Common myeloid progenitor, CD34-positive (primary cell): ENCODE measurements at regions not wholly inside any gene's neighbourhood (a gene's known extent, or its start where the extent isn't known, plus 50 kb on each side); places are given as distances from the start of the nearest gene placed in this dataset.

Source experiments
- CTCF ChIA-PET: fragments of 350-600 bp; sonication (Branson Sonifier 250); formaldehyde crosslinking; loops from one replicate; lab custom pipeline; 2021; ENCODE audit warnings: antibody characterized with exemption; lab: Charles Lee
- POLR2A ChIA-PET: fragments of 350-600 bp; sonication (Branson Sonifier 250); formaldehyde crosslinking; loops from one replicate; lab custom pipeline; 2021; ENCODE audit warnings: antibody characterized with exemption; lab: Charles Lee
- DNase-seq, 3 donors: peaks; one replicate each; pipeline versions ENCODE4 v3.0.0 to v3.0.0-alpha.2; 2013
- H3K27ac ChIP-seq, 2 experiments: 1 replicate in 1 of 2; 2 replicates in 1 of 2; pipeline ENCODE4 v1.7.0; 2013; ENCODE audit warnings: inconsistent platforms in 2 of 2, low read length in 2 of 2, mild to moderate bottlenecking in 2 of 2, low read depth in 1 of 2, moderate library complexity in 1 of 2; ENCODE audit not compliant: severe bottlenecking in 2 of 2, insufficient read depth in 1 of 2, poor library complexity in 1 of 2
- H3K27me3 ChIP-seq, 5 experiments: replicated peaks in 2 of 5; 1 replicate in 3 of 5; 2 replicates in 2 of 5; pipeline versions ENCODE4 v1.6.1 to v1.7.0; 2013; ENCODE audit warnings: low read length in 4 of 5, mild to moderate bottlenecking in 2 of 5, moderate library complexity in 2 of 5, inconsistent platforms in 1 of 5; ENCODE audit not compliant: insufficient read depth in 5 of 5, control insufficient read depth in 4 of 5
- H3K36me3 ChIP-seq, 4 experiments: 1 replicate in 2 of 4; 2 replicates in 2 of 4; pipeline versions ENCODE4 v1.6.1 to v1.7.0; 2013; ENCODE audit warnings: low read length in 3 of 4, control low read depth in 1 of 4, mild to moderate bottlenecking in 1 of 4; ENCODE audit not compliant: control insufficient read depth in 4 of 4, insufficient read depth in 4 of 4
- H3K4me1 ChIP-seq, 4 experiments: 1 replicate in 3 of 4; 2 replicates in 1 of 4; pipeline versions ENCODE4 v1.6.1 to v1.7.1; 2013; ENCODE audit warnings: low read length in 3 of 4, mild to moderate bottlenecking in 3 of 4, control low read depth in 1 of 4, inconsistent platforms in 1 of 4, moderate library complexity in 1 of 4; ENCODE audit not compliant: control insufficient read depth in 4 of 4, insufficient read depth in 4 of 4; ENCODE audit errors: control extremely low read depth in 1 of 4
- H3K4me3 ChIP-seq, 7 experiments: 1 replicate in 4 of 7; 2 replicates in 3 of 7; pipeline versions ENCODE4 v1.5.1 to v1.7.0; 2013; ENCODE audit warnings: mild to moderate bottlenecking in 7 of 7, low read length in 6 of 7, moderate library complexity in 6 of 7, inconsistent platforms in 2 of 7, low read depth in 2 of 7, control low read depth in 1 of 7; ENCODE audit not compliant: insufficient read depth in 4 of 7, control insufficient read depth in 1 of 7; ENCODE audit errors: extremely low read depth in 1 of 7
- H3K9me3 ChIP-seq, 5 experiments: 1 replicate in 4 of 5; 2 replicates in 1 of 5; pipeline versions ENCODE4 v1.6.1 to v1.7.1; 2013; ENCODE audit warnings: low read length in 4 of 5, mild to moderate bottlenecking in 2 of 5, inconsistent platforms in 1 of 5, low read depth in 1 of 5, moderate library complexity in 1 of 5; ENCODE audit not compliant: control insufficient read depth in 4 of 5, insufficient read depth in 2 of 5; ENCODE audit errors: control extremely low read depth in 1 of 5
- WGBS: methylation state at CpG from one replicate; pipeline ENCODE4 v1.1.5; 2013; ENCODE audit not compliant: insufficient coverage; 5-methylcytosine and 5-hydroxymethylcytosine counted together

- H3K27me3 ChIP-seq: peaks cover 0 to 4% (median 0%) of the 10 kb centered on the region in 5 experiments
- CTCF ChIA-PET: no interaction called here
- peaks cover 0 to 3% (median 0%) of the 10 kb centered on the region in 4 experiments for H3K4me1 ChIP-seq
- peaks cover 0 to 3% (median 0%) of the 10 kb centered on the region in 5 experiments for H3K9me3 ChIP-seq
- no peak overlapping the region for H3K4me3 ChIP-seq
- H3K27ac ChIP-seq: no peak overlapping the region
- H3K36me3 ChIP-seq: no peaks in the 10 kb centered on the region
- POLR2A ChIA-PET: no interaction called here
- WGBS: 100% methylated on average over 1 of the region's 5 CpGs
- DNase-seq: no peak
Measured at GRCh38 chr18:77392321-77392720, 142.7 kb downstream of the GALR1 start.

DNA sequence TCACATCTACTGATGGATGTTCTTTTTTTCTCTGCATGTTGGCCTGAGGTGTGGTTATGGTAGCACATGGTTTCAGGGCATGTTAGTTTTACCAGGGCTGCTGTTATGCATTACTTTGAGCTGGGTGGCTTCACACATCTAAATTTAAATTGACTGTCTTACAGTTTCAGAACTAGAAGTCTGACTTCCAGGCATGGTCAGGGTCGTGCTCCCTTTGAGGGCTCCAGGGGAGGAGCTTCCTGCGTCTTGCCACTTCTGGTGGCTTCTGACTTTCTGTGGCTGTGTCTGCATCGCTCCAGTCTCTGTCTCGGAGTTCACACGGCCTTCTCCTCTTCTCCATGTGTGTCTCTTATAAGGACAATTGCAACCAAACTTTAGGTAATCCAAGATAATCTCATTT, 143.9 kb downstream of the GALR1 start:
- H3K9me3 ChIP-seq: peaks cover 0 to 3% (median 0%) of the 10 kb centered on the region in 5 experiments
- WGBS: 94% methylated on average over 2 of the region's 5 CpGs

DNA sequence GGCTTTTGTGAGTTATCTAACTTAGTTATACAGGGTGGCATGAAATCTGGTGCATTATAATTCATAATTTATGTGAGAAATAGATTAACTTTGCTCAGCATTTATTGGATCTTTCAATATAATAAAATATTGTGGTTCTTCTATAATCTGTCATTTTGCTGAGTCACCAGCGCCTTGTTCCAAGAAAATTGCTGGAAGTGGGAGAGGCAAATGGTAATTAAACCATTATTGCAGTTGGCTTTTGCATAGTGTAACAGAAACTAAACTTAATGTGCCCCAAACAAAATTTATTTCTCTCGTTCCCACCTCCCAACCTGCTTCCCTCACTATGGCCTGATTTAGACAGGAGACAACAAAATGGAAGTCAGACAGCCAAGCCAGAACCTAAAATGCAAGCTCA, 146.3 kb downstream of the GALR1 start:
- Histone ChIP-seq H3K9me3 (peaks cover 0 to 3% (median 0%) of the 10 kb centered on the region in 5 experiments), H3K27me3 (peaks cover 0 to 3% (median 0%) of the 10 kb centered on the region in 5 experiments), H3K4me3 (no peak overlapping the region), H3K36me3 (no peaks in the 10 kb centered on the region), H3K27ac (no peak overlapping the region), H3K4me1 (no peaks in the 10 kb centered on the region)
- WGBS: no CpG with 5 or more reads among the region's 2 CpGs
- DNase-seq: no peak
- ChIA-PET CTCF (no interaction called here), POLR2A (no interaction called here)

More for the DNA sequence above, 143.9 kb downstream of the GALR1 start:
- no peak overlapping the region for H3K4me3 ChIP-seq
- DNase-seq: no peak
- POLR2A ChIA-PET: no interaction called here
- H3K27me3 ChIP-seq: peaks cover 0 to 4% (median 0%) of the 10 kb centered on the region in 5 experiments
- CTCF ChIA-PET: no interaction called here
- H3K4me1 ChIP-seq: no peaks in the 10 kb centered on the region
- no peak overlapping the region for H3K27ac ChIP-seq
- no peaks in the 10 kb centered on the region for H3K36me3 ChIP-seq

- Histone ChIP-seq H3K27me3 (peaks cover 0 to 3% (median 0%) of the 10 kb centered on the region in 5 experiments), H3K4me3 (no peak overlapping the region), H3K36me3 (no peaks in the 10 kb centered on the region), H3K9me3 (peaks cover 0 to 3% (median 0%) of the 10 kb centered on the region in 5 experiments), H3K27ac (no peak overlapping the region), H3K4me1 (no peaks in the 10 kb centered on the region)
- ChIA-PET CTCF (no interaction called here), POLR2A (no interaction called here)
- no peak for DNase-seq
- 89% methylated on average over 6 of the region's 6 CpGs for WGBS
Measured at GRCh38 chr18:77397056-77397455, 147.4 kb downstream of the GALR1 start.

GRCh38 chr18:77397617-77398016, 148.0 kb downstream of the GALR1 start:
- 88% methylated on average over 2 of the region's 4 CpGs for WGBS
- H3K4me3 ChIP-seq: no peak overlapping the region
- H3K27ac ChIP-seq: no peak overlapping the region
- POLR2A ChIA-PET: no interaction called here
- no peaks in the 10 kb centered on the region for H3K36me3 ChIP-seq
- no peaks in the 10 kb centered on the region for H3K4me1 ChIP-seq
- CTCF ChIA-PET: interaction anchor here (1.5 kb wide), 1 partner anchor 12 kb away, joined by 4 read pairs; no protein-coding TSS in a partner anchor
- no peak for DNase-seq
- peaks cover 0 to 2% (median 0%) of the 10 kb centered on the region in 5 experiments for H3K9me3 ChIP-seq
- peaks cover 0 to 3% (median 0%) of the 10 kb centered on the region in 5 experiments for H3K27me3 ChIP-seq

- Histone ChIP-seq H3K4me1 (no peaks in the 10 kb centered on the region), H3K27me3 (peaks cover 0 to 3% (median 0%) of the 10 kb centered on the region in 5 experiments), H3K27ac (no peak overlapping the region), H3K4me3 (no peak overlapping the region), H3K9me3 (no peaks in the 10 kb centered on the region), H3K36me3 (no peaks in the 10 kb centered on the region)
- DNase-seq: no peak
- WGBS: 85% methylated on average over 2 of the region's 5 CpGs
- CTCF ChIA-PET: no interaction called here
- POLR2A ChIA-PET: no interaction called here
Measured at GRCh38 chr18:77400561-77400960, 150.9 kb downstream of the GALR1 start.

GRCh38 chr18:77401173-77401572, 151.5 kb downstream of the GALR1 start:
- Histone ChIP-seq H3K4me1 (no peaks in the 10 kb centered on the region), H3K27me3 (peaks cover 0 to 2% (median 0%) of the 10 kb centered on the region in 5 experiments), H3K4me3 (no peak overlapping the region), H3K36me3 (no peaks in the 10 kb centered on the region), H3K27ac (no peak overlapping the region), H3K9me3 (no peaks in the 10 kb centered on the region)
- 90% methylated on average over 9 of the region's 9 CpGs for WGBS
- CTCF ChIA-PET: no interaction called here
- DNase-seq: no peak
- POLR2A ChIA-PET: no interaction called here
